GM19467 (cell line): ENCODE measurements at regions not wholly inside any gene's neighbourhood (a gene's known extent, or its start where the extent isn't known, plus 50 kb on each side); places are given as distances from the start of the nearest gene placed in this dataset.

Experiments
- ATAC-seq: cut with Tn5 transposase; IDR thresholded peaks from one replicate; pipeline ENCODE4 v1.9.1; 2021; ENCODE audit warnings: mild to moderate bottlenecking, moderate library complexity; ENCODE audit not compliant: unreplicated experiment

DNA sequence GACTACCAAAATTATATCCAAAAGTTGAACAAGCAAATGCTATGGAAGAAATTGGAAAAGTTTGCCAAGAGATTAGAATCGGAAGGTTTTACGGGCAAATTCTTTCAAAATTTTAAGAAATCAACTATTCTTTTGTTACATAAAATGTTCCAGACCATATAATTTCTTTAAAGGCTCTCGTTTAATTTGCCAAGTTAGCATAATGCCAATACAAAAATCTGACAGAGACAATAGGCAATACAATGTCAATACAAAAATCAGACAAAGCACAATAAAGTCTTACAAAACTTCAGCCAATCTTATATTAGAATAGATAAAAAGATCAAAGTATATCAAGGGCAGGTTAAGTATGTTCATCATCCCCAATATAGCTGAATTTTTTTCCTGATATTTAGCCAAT, 224.2 kb downstream of the BCL11A start:
- ATAC-seq = no peak

DNA sequence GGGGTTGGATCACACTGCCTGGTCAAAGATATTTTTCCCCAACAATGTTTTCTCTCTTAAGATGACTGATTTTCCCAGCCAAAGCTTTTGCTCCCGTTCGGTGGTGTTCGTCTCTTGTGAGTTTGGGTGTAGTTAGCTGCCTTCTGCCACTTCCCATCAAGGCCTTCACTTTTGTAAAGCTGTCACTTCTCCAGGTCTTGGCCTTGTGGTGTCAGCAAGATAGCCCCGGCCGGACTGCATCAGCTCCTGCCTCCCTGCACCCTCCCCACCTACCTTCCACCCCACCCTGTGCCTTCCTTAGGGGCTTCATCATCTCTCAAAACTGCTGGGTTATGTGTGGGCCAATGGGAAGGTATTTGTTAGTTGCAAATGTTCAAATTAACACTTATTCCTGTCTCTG, 228.9 kb downstream of the BCL11A start:
- ATAC-seq = no peak

DNA sequence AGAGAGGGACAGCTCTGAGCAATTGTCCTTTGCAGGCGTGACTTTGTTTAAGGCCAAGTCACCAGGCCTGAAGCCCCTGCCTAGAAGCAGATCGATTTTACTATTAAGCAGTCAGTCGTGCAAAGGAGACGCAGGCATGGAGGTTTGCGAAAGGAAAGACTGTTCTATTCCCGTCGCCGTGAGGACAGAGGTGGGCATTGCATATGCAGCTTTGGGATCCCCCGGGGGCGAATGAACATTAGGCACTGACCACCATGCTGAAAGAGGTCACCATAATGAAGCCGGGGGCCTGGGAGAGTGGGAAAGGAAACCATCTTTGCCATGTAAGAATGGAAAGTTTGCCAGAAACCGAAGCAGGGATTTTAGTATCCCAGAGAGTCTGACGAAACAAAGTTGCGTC, 231.6 kb downstream of the BCL11A start:
- no peak for ATAC-seq

DNA sequence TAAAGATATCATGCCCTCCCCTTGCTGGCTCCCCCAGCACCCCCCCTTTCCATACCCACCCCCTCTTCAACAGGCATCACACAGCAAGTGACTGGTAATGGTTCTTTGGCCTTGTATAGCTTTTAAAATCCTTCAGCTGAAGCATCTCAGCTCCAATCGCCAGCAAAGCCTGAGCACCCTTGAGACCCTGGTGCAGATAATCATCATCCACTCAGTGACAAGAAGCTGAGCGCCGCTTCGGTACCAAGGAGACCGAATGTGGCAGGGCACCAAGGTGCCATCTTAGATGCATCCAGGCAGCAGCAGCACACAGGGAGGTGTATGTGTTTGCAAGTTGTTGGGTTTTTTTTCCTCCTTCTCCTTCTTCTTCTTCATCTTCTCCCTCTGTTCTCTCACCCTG, 232.7 kb downstream of the BCL11A start:
- ATAC-seq = no peak

DNA sequence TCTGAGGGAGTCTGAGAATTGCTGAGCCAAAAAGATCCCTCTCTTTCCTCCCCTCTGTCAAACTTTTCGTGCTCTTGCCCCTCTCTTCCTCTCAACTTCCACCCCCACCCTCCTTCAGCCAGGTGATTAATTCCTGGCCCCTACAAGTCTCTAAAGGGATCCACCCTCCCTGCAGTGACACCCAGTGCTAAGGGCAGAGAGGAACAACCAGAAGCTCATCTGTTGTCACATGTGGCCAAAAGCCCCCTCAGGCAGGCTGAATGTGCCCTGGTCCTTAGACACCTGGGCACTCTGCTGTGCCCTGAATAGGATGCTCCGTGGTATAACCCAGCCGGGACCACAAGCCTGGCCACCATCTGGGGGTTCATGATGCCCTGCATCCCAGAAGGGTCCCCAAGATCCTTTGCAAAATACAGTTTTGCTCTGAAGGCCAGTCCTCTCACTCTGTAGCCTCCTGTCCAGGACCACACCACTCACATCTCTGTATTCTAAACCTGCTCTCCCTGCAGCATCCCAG, 234.4 kb downstream of the BCL11A start:
- no peak for ATAC-seq

DNA sequence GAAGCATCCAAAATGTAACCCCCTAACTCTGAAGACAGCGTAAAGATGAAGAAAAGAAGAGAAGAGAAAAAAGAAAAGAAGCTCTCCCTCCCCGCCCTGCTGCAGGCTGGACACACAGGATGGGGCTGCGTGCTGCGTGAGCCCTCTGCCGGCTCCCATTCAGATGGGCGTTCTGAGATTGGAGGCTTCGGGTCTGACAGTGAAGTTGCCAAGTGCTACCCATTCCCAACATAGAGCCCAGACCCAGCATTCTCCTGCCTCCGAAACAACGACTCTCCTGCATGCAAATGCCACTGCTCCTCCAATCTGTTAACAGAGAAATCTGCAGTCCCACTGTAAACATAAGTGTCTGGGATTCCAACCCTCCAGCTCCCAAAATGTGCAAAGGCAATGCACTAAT, 234.9 kb downstream of the BCL11A start:
- no peak for ATAC-seq

DNA sequence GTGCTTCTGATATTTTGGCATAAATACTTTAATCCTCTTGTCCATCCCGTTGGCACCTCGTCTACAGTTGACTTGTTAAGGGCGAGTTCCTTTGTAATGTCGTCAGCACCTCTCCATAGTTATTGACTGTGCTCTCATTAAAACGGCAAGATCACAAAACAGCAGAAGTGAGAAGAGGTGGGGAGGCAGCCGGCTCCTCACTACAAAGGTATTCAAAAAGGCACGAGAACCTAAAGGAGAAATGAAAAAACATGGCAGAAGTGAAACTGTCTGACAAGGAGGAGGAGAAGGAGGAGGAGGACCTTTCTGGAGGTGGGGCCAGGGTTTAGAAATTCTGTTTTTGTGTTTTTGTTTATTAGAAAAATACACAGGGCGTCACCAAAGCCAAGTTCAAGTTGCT, 235.6 kb downstream of the BCL11A start:
- peak; percentile 83 for ATAC-seq

DNA sequence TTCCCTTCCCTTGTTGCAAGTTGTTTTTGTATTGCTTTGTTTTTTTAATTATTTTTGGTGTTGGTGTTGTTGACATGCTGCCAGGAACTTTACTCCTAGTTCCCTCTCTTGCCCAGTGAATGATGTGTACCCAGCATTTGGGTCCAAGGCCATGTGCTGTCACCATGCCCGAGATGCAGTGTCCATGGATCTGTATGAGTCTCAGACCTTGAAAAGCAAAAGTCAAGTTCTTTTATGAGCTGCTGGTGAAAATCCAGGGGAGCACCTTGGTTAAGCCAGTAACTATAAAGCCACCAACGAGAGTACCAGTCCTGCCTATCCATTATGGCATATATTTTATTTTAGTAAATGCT, 236.4 kb downstream of the BCL11A start:
- no peak for ATAC-seq

DNA sequence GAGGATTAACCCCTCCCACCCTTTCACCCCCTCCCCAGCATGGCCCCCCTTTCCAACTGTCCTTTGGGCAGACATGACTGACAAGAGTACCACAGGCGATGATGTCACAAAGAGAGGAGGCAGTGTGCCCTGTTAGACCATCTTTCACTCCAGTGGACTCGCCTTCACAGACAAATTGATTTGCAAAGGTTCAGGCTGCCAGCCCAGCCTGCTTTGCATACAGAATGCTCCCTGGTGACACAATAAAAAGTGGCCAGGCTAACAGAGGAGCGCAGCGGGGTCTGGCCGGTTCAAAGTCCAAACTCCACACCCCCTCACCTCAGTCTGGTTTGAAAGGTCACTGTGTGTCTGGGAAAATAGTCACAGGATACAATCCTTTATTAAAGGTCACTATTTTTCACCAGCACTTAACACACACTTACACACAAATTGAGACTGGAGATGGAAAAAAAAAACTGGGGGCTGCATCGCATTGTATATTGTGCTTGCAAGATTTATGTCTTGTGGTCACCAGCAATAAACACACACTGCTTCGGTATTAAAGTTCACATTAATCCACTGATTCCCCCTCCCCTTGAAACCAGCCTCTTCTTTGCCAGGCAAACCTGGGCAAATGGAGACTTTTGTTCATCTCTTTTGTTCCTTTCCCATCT, 236.9 kb downstream of the BCL11A start:
- no peak for ATAC-seq

DNA sequence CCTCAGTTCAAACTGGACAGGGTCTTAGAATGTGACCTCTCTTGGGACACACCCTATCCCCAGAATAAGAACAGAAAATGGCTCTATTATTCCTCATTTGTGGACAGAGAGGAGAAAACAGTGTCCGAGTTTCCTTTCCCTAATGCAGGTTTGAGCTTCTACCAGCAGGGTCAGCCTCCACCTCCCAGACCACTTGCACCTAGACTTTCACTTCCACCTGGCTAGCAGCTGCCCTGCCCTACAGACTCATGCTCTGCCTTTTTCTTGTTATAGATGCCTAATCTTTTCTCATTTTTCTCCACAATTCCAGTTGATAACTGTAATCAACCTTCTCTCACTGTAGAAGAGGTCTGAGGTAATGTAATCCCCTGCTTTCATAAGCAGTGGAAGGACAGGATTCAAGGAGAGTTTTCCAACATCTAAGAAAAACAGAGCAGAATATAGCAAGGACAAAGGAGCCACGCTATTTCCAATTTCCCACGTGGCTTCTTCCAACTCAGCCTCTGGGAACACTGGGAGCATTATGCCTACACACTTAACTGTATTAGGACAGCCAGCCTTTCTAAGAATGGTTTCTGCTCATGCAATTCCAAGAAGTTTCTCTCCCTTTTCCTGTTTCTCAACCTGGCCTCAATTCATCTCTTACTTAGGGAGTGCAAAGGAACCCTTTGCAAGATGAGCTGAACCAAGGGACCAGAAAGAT, 239.8 kb downstream of the BCL11A start:
- ATAC-seq = no peak

DNA sequence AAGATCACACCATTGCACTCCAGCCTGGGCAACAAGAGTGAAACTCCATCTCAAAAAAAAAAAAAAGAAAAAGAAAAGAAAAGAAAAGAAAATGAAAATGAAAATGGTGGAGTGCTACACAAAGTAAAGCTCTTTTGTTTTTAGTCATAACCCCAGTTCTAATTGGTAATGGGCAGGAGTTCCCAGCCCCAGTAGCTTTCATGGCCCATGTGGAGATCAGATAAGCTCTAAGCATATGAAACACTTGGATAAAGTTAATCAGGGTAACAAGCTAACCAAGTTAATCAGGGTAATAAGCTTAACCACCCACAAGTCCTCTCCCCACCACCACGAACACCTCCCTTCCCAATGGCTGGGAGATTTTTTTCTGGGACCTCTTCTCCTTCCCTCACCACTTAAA, 240.8 kb downstream of the BCL11A start:
- no peak for ATAC-seq

DNA sequence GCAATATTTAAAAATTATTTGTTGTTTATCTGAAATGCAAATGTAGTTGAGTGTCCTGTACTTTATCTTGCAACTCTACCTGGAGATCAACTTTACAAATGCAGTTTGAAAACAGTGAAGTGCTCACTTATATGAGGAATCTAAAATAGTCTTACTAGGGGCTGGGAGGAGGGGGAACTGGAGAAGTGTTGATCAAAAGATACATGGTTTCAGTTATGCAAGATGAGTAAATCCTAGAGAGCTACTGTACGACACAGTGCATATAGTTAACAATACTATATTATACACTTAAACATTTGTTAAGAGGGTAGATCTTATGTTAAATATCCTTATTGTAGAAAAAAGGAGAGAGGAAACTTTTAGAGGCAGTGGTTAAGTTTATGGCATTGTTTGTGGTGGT, 241.9 kb downstream of the BCL11A start:
- ATAC-seq = peak; percentile 39

DNA sequence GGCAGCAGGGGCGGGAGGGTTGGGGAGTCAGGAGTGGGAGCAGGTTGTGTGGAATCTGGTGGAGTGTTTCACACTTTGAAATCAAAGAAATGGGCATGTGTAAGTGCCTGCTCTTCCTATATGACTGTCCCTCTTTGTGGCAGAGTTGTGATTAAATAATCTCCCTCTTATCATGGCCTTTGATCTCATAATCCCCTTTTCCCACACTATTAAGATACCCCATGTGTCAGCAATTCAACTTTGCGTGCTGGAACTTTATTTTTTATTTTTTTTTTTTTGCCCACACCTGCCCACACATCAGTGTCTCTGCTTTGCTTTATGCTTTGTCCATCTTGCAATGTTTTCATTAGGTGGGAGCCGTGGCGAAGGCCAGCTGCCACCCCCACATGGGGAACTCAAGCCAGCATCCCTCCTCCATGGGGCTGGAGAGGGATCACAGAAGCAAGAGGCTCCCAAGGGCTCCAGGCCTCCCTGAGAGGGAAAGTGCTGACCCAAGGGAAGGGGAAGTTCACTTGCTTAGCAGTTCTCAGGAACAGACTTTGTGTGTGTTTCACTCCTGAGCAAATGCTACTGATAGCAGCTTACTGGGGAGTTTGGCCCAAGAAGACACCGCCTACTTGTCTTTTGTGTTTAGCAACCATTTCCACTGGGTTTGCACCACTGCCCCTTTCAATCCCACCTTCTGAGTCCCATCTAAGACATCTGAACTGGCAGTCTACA, 243.4 kb downstream of the BCL11A start:
- ATAC-seq = no peak

DNA sequence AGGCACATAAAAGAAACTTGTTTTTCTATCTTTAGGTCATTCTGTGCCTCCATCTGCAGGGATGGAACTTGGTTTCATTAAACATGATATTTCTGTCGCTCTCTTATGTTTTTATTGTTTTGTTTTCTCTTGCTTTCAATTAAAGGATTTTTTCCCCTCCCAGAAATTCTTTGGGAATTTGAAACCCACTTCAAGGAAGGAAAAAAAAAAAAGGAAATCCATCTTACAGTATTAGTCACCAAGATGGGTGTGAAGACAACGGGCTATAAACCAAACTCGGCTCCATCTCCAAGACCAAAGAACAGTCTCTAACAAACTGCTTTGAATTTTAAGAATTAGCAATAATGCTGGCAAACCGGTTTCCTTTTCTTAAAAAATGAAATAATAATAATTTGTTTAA, 244.1 kb downstream of the BCL11A start:
- no peak for ATAC-seq

DNA sequence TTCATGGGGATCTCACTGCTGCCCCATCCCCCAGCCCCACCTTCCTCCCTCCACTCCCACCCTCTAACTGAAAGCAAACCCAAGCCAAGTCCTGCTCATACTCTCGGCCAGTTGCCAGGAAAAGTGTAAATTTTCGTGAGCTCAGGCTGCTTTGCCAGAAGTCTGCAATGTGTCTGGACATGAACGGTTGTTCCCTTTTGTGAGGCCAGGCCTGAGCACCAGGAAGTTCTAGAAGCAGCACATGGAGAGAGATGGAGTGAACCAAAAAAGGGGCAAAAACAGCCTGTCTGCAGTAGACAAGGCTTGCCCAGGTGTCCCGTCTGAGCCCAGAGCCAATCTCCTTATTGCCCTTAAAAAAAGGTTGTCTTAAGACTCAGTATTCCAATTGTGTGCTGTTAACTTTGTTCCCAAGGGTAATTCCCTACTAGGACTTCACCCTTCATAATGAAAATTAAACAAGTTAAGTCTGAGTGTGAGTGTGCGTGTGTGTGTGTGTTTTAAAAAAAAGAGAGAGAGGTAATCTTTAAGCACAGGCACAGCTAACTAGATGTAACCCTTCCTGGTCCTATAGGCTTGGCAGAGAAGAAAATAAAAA, 247.1 kb downstream of the BCL11A start:
- no peak for ATAC-seq

DNA sequence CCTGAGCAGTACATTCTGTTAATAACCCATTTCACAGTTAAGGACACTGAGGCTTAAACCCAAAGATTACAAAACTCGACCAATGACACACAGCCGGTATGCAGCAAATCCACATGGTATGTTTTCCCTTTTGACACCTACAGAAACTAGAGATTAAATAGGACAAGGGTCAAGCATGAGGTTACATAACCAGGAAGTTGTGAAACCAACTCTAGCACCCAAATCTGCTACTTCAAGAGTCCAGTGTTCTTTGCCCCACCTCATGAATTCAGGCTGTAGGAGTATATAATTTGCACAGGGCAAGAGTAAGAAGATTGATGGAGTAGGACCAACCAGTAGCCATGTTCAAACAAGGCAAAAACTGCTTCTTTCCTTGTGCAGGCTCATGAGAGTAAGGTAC, 249.8 kb downstream of the BCL11A start:
- ATAC-seq = no peak

DNA sequence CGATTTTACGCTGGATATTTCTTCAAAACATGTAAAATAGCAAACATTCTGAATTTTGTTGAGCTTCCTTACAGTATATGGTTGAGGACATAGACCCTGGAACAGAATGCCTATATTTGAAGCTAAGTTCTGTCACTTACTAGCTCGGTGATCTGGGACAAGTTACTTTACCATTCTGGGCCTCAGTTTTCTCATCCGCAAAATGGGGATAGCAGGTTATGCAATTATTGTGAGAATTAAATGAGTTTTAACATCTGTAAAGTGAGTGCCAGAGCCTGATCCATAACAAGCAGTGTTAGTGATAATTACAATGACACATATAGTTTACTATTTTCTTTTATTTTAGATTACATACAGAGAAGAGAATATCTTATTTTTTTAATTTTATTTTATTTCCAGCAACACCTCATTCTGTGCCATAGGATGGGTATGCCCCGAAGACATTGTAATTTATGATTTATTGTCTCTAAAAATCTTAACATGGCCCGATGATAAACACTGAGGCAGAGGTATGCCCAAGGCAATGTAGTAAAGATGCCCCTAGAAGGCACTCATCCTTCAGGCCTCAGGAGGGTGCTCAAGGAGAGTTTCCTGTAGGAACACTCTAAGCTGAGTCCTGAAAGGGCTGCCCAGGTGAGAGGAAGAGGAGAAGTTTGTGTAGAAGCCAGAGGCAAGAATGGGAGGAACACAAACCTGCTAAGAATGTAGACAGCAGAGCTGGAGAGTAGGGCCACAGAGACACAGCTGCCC, 250.9 kb downstream of the BCL11A start:
- no peak for ATAC-seq

DNA sequence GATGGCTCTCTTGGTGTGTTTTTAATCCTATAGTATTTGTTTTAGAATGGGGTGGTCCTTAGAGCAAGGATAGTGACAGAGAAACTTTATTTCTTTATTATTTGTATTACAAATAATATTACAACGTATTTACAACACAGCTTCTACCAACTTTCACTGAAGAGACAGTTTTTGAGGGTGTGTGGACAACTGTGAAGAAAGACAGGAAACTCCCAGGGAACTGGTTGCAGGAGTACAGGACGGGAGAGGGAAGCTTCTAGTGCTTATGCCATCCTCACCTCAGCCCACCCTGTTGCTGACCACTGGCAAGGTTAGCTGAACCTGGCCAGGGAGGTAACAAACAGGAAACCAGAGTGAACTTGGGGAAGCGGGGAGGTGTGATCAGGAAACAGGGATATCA, 251.7 kb downstream of the BCL11A start:
- no peak for ATAC-seq

DNA sequence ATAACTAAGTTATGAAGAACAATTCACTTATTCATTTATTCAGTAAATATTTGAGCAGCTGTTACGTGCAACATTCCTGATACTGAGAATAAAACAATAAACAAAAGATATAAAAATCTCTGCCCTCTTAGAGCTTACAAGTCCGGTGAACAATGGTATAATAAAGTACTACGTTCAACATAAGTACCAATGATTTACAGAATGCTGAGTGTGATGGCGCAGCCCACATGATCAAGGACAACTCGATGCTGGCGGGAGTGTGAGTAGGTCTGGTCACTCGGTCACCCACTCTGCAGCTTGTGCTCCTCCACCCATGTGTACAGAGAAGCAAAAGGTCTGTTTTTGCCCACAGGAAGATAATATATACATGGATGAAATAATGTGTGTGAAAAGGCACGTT, 254.3 kb downstream of the BCL11A start:
- no peak for ATAC-seq

DNA sequence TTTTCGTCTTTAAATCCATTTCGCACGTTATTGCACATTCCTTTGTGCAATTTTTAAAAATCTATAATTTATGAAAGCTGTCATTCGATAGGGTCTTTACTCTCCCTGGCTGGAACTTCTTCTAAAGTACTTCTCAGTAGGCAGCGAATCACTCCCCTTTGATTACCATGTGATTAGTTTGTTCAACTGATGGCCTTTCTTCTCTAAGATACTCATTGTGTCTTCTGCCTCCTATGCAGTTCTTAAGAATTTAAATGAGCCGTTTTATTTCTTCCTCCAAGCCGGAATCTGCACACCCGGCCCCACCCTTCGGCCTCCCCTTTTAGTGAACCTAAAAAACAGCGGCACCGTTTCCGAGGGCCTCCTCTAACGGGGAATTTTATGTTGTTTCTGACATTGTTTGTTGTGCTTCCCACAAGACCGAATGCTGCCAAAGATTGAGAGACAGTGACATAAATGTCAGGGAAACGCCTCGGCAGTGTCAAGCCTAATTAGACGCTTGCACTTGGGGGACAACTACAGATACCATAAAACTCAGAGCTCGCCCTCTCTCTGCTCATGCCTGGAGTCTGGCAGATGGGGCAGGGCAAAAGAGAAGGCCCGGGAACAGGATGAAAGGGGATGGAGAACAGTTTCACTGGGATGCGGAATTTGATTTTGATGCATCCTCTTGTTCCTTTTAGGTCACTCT, 255.3 kb downstream of the BCL11A start:
- ATAC-seq = no peak
